B cell (primary cell): ENCODE measurements at regions not wholly inside any gene's neighbourhood (a gene's known extent, or its start where the extent isn't known, plus 50 kb on each side); places are given as distances from the start of the nearest gene placed in this dataset.

Experiments used
- ATAC-seq: fragments of 200-7000 bp; cut with Tn5 transposase; one replicate; pipeline ENCODE4 v1.10.0; 2021; ENCODE audit warnings: low read depth, mild to moderate bottlenecking, moderate number of reproducible peaks, moderate library complexity
- CTCF ChIA-PET: fragments of 350-600 bp; sonication (Branson Sonifier 250); formaldehyde crosslinking; loops from one replicate; lab custom pipeline; 2021; ENCODE audit warnings: antibody characterized with exemption, inconsistent platforms; lab: Charles Lee
- POLR2A ChIA-PET: fragments of 350-600 bp; sonication (Branson Sonifier 250); formaldehyde crosslinking; loops from one replicate; lab custom pipeline; 2021; ENCODE audit warnings: antibody characterized with exemption; lab: Charles Lee
- DNase-seq: peaks from one replicate; pipeline ENCODE4 v3.0.0; 2013
- H2AFZ ChIP-seq: 2 replicates; pipeline ENCODE4 v1.6.1; 2012; ENCODE audit warnings: mild to moderate bottlenecking, low read depth, low read length; ENCODE audit not compliant: insufficient read depth, poor library complexity, severe bottlenecking
- H3K27ac ChIP-seq, 2 donors: 1 replicate in 1 of 2; 2 replicates in 1 of 2; pipeline ENCODE4 v1.5.1; 2012 to 2013; ENCODE audit warnings: low read length in 2 of 2, mild to moderate bottlenecking in 2 of 2, moderate library complexity in 1 of 2
- H3K27me3 ChIP-seq, 4 experiments: fragments of 200-600 bp in 1 of 4; sonication (generic) in 1 of 4; replicated peaks in 1 of 4; 1 replicate in 2 of 4; 2 replicates in 2 of 4; pipeline versions ENCODE4 v1.6.1 to v1.7.0; 2013 to 2016; ENCODE audit warnings: low read length in 3 of 4, mild to moderate bottlenecking in 2 of 4, mixed read lengths in 1 of 4, moderate library complexity in 1 of 4; ENCODE audit not compliant: insufficient read depth in 4 of 4, control insufficient read depth in 3 of 4; ENCODE audit errors: control extremely low read depth in 1 of 4
- H3K36me3 ChIP-seq, 2 experiments: replicated peaks in 1 of 2; 1 replicate in 1 of 2; 2 replicates in 1 of 2; pipeline versions ENCODE4 v1.6.1 to v1.7.1; 2013; ENCODE audit warnings: low read length in 1 of 2; ENCODE audit not compliant: insufficient read depth in 2 of 2, control insufficient read depth in 1 of 2; ENCODE audit errors: control extremely low read depth in 1 of 2, extremely low read depth in 1 of 2
- H3K4me1 ChIP-seq, 2 donors: fragments of 200-600 bp in 1 of 2; sonication (generic) in 1 of 2; 1 replicate in 1 of 2; 2 replicates in 1 of 2; pipeline versions ENCODE4 v1.5.1 to v1.6.1; 2013 to 2017; ENCODE audit warnings: low read length in 2 of 2; ENCODE audit not compliant: control insufficient read depth in 2 of 2, insufficient read depth in 2 of 2
- H3K4me2 ChIP-seq: replicated peaks from 2 replicates; pipeline ENCODE3; 2012; ENCODE audit warnings: mild to moderate bottlenecking, low read depth, low read length; ENCODE audit not compliant: poor library complexity, severe bottlenecking
- H3K4me3 ChIP-seq, 5 experiments: fragments of 200-600 bp in 1 of 5; sonication (generic) in 1 of 5; 1 replicate in 3 of 5; 2 replicates in 2 of 5; pipeline versions ENCODE4 v1.5.1 to v1.7.0; 2011 to 2016; ENCODE audit warnings: low read length in 4 of 5, mild to moderate bottlenecking in 4 of 5, low read depth in 2 of 5, control low read depth in 1 of 5, moderate library complexity in 1 of 5; ENCODE audit not compliant: insufficient read depth in 1 of 5; ENCODE audit errors: control extremely low read depth in 1 of 5, extremely low read depth in 1 of 5
- H3K79me2 ChIP-seq: fragments of 200-600 bp; sonication (generic); one replicate; pipeline ENCODE4 v1.6.0; 2016; ENCODE audit warnings: low read length; ENCODE audit not compliant: control insufficient read depth, insufficient read depth
- H3K9ac ChIP-seq: fragments of 200-600 bp; sonication (generic); 2 replicates; pipeline ENCODE4 v1.6.1; 2017; ENCODE audit warnings: mild to moderate bottlenecking, low read length, moderate library complexity
- H3K9me3 ChIP-seq, 3 donors: one replicate each; pipeline versions ENCODE4 v1.6.1 to v1.7.1; 2013; ENCODE audit warnings: low read length in 2 of 3; ENCODE audit not compliant: control insufficient read depth in 2 of 3, insufficient read depth in 1 of 3; ENCODE audit errors: control extremely low read depth in 1 of 3
- H4K20me1 ChIP-seq: 2 replicates; pipeline ENCODE4 v1.6.0; 2012; ENCODE audit warnings: mild to moderate bottlenecking, low read length; ENCODE audit not compliant: insufficient read depth, control insufficient read depth, poor library complexity, severe bottlenecking
- H3K27ac Mint-ChIP-seq: one replicate; pipeline ENCODE4 v1.8.0; 2021; ENCODE audit warnings: mixed read lengths
- H3K27me3 Mint-ChIP-seq: one replicate; pipeline ENCODE4 v1.8.0; 2021; ENCODE audit warnings: mixed read lengths
- H3K4me1 Mint-ChIP-seq: one replicate; pipeline ENCODE4 v1.8.0; 2021; ENCODE audit warnings: mixed read lengths
- H3K4me3 Mint-ChIP-seq: one replicate; pipeline ENCODE4 v1.8.0; 2021; ENCODE audit warnings: mixed read lengths
- H3K9me3 Mint-ChIP-seq: one replicate; pipeline ENCODE4 v1.8.0; 2022; ENCODE audit warnings: mixed read lengths; ENCODE audit not compliant: insufficient read depth
- EZH2 ChIP-seq: IDR thresholded peaks from 2 replicates; pipeline ENCODE4 v1.6.1; 2012; ENCODE audit warnings: borderline replicate concordance, low read depth, mild to moderate bottlenecking, moderate library complexity, low read length; ENCODE audit not compliant: insufficient read depth, poor library complexity, severe bottlenecking
- WGBS: methylation state at CpG from one replicate; pipeline ENCODE4 v1.1.5; 2013; ENCODE audit warnings: missing lambda C conversion rate; ENCODE audit not compliant: insufficient coverage; 5-methylcytosine and 5-hydroxymethylcytosine counted together
- intact Hi-C: fragments of 100-400 bp; cut with micrococcal nuclease; formaldehyde crosslinking; loops from one replicate; pipeline ENCODE4 v1.10.0; 2022
- TF ChIP-seq, protein P1 (sequence below): fragments of 200-600 bp; IDR thresholded peaks from one replicate; pipeline ENCODE4 v1.8.0; 2022; ENCODE audit warnings: antibody characterized with exemption, mild to moderate bottlenecking

DNA sequence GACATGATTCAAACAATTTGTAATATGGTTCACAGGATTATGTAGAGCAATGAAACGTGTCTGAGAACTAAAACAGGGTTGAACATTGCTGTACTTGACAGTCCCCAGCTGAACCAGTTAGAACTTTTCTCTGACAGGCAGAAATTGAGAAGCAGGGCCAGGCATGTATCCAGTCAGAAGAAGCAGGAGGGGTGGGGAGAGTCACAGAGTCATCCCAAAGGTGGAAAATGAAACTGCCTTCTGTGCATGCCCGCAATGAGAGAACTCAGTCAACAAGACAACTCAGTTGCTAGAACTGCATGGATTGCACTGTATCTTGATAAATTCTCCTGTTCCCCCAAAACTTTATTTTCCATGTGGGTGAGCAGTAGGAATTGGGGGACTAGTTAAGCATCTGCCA lies 72.9 kb upstream of the PRLR start:
- no peak overlapping the region for H2AFZ ChIP-seq
- H3K4me1 Mint-ChIP-seq, result no peaks in the 10 kb centered on the region
- H3K9me3 ChIP-seq, result no peaks in the 10 kb centered on the region
- no peak overlapping the region for H3K9ac ChIP-seq
- H3K27me3 ChIP-seq, result no peaks in the 10 kb centered on the region
- H4K20me1 ChIP-seq, result no peaks in the 10 kb centered on the region
- H3K4me1 ChIP-seq, result no peaks in the 10 kb centered on the region
- H3K4me2 ChIP-seq, result no peak overlapping the region
- H3K27ac ChIP-seq, result no peak overlapping the region
- DNase-seq, result no peak
- no peak overlapping the region for H3K27ac Mint-ChIP-seq
- TF ChIP-seq EZH2, result no peak
- ATAC-seq, result no peak
- H3K27me3 Mint-ChIP-seq, result peaks cover 2% of the 10 kb centered on the region
- intact Hi-C loops, result no loop called here
- H3K36me3 ChIP-seq, result no peaks in the 10 kb centered on the region
- no peak overlapping the region for H3K4me3 Mint-ChIP-seq
- POLR2A ChIA-PET, result no interaction called here
- 70% methylated on average over 2 of the region's 2 CpGs for WGBS
- peaks cover 2% of the 10 kb centered on the region for H3K9me3 Mint-ChIP-seq
- H3K4me3 ChIP-seq, result no peak overlapping the region
- H3K79me2 ChIP-seq, result no peaks in the 10 kb centered on the region
- CTCF ChIA-PET, result no interaction called here

- no peaks in the 10 kb centered on the region for H3K36me3 ChIP-seq
- H3K4me1 ChIP-seq, result no peaks in the 10 kb centered on the region
- no peaks in the 10 kb centered on the region for H3K9me3 ChIP-seq
- intact Hi-C loops, result no loop called here
- POLR2A ChIA-PET, result no interaction called here
- peaks cover 2% of the 10 kb centered on the region for H3K27me3 Mint-ChIP-seq
- H3K27ac Mint-ChIP-seq, result no peak overlapping the region
- no peak overlapping the region for H3K4me2 ChIP-seq
- no peak overlapping the region for H2AFZ ChIP-seq
- TF ChIP-seq, protein P1, sequence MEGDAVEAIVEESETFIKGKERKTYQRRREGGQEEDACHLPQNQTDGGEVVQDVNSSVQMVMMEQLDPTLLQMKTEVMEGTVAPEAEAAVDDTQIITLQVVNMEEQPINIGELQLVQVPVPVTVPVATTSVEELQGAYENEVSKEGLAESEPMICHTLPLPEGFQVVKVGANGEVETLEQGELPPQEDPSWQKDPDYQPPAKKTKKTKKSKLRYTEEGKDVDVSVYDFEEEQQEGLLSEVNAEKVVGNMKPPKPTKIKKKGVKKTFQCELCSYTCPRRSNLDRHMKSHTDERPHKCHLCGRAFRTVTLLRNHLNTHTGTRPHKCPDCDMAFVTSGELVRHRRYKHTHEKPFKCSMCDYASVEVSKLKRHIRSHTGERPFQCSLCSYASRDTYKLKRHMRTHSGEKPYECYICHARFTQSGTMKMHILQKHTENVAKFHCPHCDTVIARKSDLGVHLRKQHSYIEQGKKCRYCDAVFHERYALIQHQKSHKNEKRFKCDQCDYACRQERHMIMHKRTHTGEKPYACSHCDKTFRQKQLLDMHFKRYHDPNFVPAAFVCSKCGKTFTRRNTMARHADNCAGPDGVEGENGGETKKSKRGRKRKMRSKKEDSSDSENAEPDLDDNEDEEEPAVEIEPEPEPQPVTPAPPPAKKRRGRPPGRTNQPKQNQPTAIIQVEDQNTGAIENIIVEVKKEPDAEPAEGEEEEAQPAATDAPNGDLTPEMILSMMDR, result no peak
- TF ChIP-seq EZH2, result no peak
- no peaks in the 10 kb centered on the region for H3K4me1 Mint-ChIP-seq
- no peaks in the 10 kb centered on the region for H3K27me3 ChIP-seq
- no peaks in the 10 kb centered on the region for H4K20me1 ChIP-seq
- no peak for ATAC-seq
- peaks cover 2% of the 10 kb centered on the region for H3K9me3 Mint-ChIP-seq
- H3K4me3 Mint-ChIP-seq, result no peak overlapping the region
- no peaks in the 10 kb centered on the region for H3K79me2 ChIP-seq
- no peak overlapping the region for H3K4me3 ChIP-seq
- no peak overlapping the region for H3K9ac ChIP-seq
- no peak overlapping the region for H3K27ac ChIP-seq
- CTCF ChIA-PET, result no interaction called here
- no peak for DNase-seq
Measured at GRCh38 chr5:35302544-35302943, 72.3 kb upstream of the PRLR start.
